ENCODE measurements at regions not wholly inside any gene's neighbourhood (a gene's known extent, or its start where the extent isn't known, plus 50 kb on each side); places are given as distances from the start of the nearest gene placed in this dataset.

- Histone ChIP-seq H3K27ac (ENCODE audit: low read depth in 1 of 3, low read length in 2 of 3) (no peak overlapping the region), H3K4me1 (ENCODE audit: control insufficient read depth in 3 of 3, insufficient read depth in 2 of 3, low read depth in 1 of 3, low read length in 2 of 3) (peaks cover 0 to 29% (median 0%) of the 10 kb centered on the region in 3 donors), H3K4me3 (ENCODE audit: low read depth in 1 of 3, low read length in 3 of 3) (no peak overlapping the region), H3K9me3 (ENCODE audit: control insufficient read depth in 2 of 2, insufficient read depth in 1 of 2, low read depth in 1 of 2, low read length in 1 of 2) (no peaks in the 10 kb centered on the region), H3K27me3 (ENCODE audit: control insufficient read depth in 3 of 3, insufficient read depth in 3 of 3, low read length in 3 of 3) (no peaks in the 10 kb centered on the region), H3K36me3 (ENCODE audit: control insufficient read depth in 3 of 3, insufficient read depth in 2 of 3, low read depth in 1 of 3, low read length in 3 of 3) (no peaks in the 10 kb centered on the region)
- no peak for FAIRE-seq
- WGBS, 3 donors: 42 to 71% (median 54%) methylated on average over 10 of the region's 10 CpGs
- peak in 1 of 2 donors; percentile 16 for DNase-seq
Measured at GRCh38 chr2:236715077-236715476, 145.5 kb downstream of the ACKR3 start.

- Histone ChIP-seq H3K9me3 (ENCODE audit: control insufficient read depth in 2 of 2, insufficient read depth in 1 of 2, low read depth in 1 of 2, low read length in 1 of 2) (no peaks in the 10 kb centered on the region), H3K27me3 (ENCODE audit: control insufficient read depth in 3 of 3, insufficient read depth in 3 of 3, low read length in 3 of 3) (no peaks in the 10 kb centered on the region), H3K27ac (ENCODE audit: low read depth in 1 of 3, low read length in 2 of 3) (no peak overlapping the region), H3K4me1 (ENCODE audit: control insufficient read depth in 3 of 3, insufficient read depth in 2 of 3, low read depth in 1 of 3, low read length in 2 of 3) (peaks cover 0 to 29% (median 0%) of the 10 kb centered on the region in 3 donors), H3K4me3 (ENCODE audit: low read depth in 1 of 3, low read length in 3 of 3) (no peak overlapping the region), H3K36me3 (ENCODE audit: control insufficient read depth in 3 of 3, insufficient read depth in 2 of 3, low read depth in 1 of 3, low read length in 3 of 3) (no peaks in the 10 kb centered on the region)
- FAIRE-seq: no peak
- peak; percentile 71 to 74 for DNase-seq
- WGBS, 3 donors: 16 to 36% (median 25%) methylated on average over 16 of the region's 16 CpGs
Measured at GRCh38 chr2:236715491-236715961, 145.9 kb downstream of the ACKR3 start.

- Histone ChIP-seq H3K27me3 (ENCODE audit: control insufficient read depth in 3 of 3, insufficient read depth in 3 of 3, low read length in 3 of 3) (no peaks in the 10 kb centered on the region), H3K36me3 (ENCODE audit: control insufficient read depth in 3 of 3, insufficient read depth in 2 of 3, low read depth in 1 of 3, low read length in 3 of 3) (no peaks in the 10 kb centered on the region), H3K4me1 (ENCODE audit: control insufficient read depth in 3 of 3, insufficient read depth in 2 of 3, low read depth in 1 of 3, low read length in 2 of 3) (peaks cover 0 to 29% (median 0%) of the 10 kb centered on the region in 3 donors), H3K9me3 (ENCODE audit: control insufficient read depth in 2 of 2, insufficient read depth in 1 of 2, low read depth in 1 of 2, low read length in 1 of 2) (no peaks in the 10 kb centered on the region), H3K27ac (ENCODE audit: low read depth in 1 of 3, low read length in 2 of 3) (no peak overlapping the region), H3K4me3 (ENCODE audit: low read depth in 1 of 3, low read length in 3 of 3) (no peak overlapping the region)
- WGBS, 3 donors: 82 to 91% (median 86%) methylated on average over 3 of the region's 3 CpGs
- DNase-seq: no peak
- no peak for FAIRE-seq
Measured at GRCh38 chr2:236717120-236717519, 147.5 kb downstream of the ACKR3 start.

GRCh38 chr2:236717729-236718128, 148.1 kb downstream of the ACKR3 start:
- no peak for FAIRE-seq
- 74 to 81% (median 77%) methylated on average over 6 of the region's 6 CpGs for WGBS, 3 donors

GRCh38 chr2:236718207-236718992, 148.8 kb downstream of the ACKR3 start:
- WGBS, 3 donors: 85 to 91% (median 88%) methylated on average over 18 of the region's 18 CpGs
- H3K27ac ChIP-seq (ENCODE audit: low read depth in 1 of 3, low read length in 2 of 3): no peak overlapping the region
- DNase-seq (no peak), FAIRE-seq (no peak)
- peaks cover 0 to 21% (median 0%) of the 10 kb centered on the region in 3 donors for H3K4me1 ChIP-seq (ENCODE audit: control insufficient read depth in 3 of 3, insufficient read depth in 2 of 3, low read depth in 1 of 3, low read length in 2 of 3)
- no peaks in the 10 kb centered on the region for H3K9me3 ChIP-seq (ENCODE audit: control insufficient read depth in 2 of 2, insufficient read depth in 1 of 2, low read depth in 1 of 2, low read length in 1 of 2)
- H3K4me3 ChIP-seq (ENCODE audit: low read depth in 1 of 3, low read length in 3 of 3): no peak overlapping the region
- no peaks in the 10 kb centered on the region for H3K36me3 ChIP-seq (ENCODE audit: control insufficient read depth in 3 of 3, insufficient read depth in 2 of 3, low read depth in 1 of 3, low read length in 3 of 3)
- no peaks in the 10 kb centered on the region for H3K27me3 ChIP-seq (ENCODE audit: control insufficient read depth in 3 of 3, insufficient read depth in 3 of 3, low read length in 3 of 3)

More at GRCh38 chr2:236717729-236718128, 148.1 kb downstream of the ACKR3 start:
- DNase-seq: no peak
- Histone ChIP-seq H3K4me3 (ENCODE audit: low read depth in 1 of 3, low read length in 3 of 3) (no peak overlapping the region), H3K27me3 (ENCODE audit: control insufficient read depth in 3 of 3, insufficient read depth in 3 of 3, low read length in 3 of 3) (no peaks in the 10 kb centered on the region), H3K4me1 (ENCODE audit: control insufficient read depth in 3 of 3, insufficient read depth in 2 of 3, low read depth in 1 of 3, low read length in 2 of 3) (peaks cover 0 to 28% (median 0%) of the 10 kb centered on the region in 3 donors), H3K27ac (ENCODE audit: low read depth in 1 of 3, low read length in 2 of 3) (no peak overlapping the region), H3K9me3 (ENCODE audit: control insufficient read depth in 2 of 2, insufficient read depth in 1 of 2, low read depth in 1 of 2, low read length in 1 of 2) (no peaks in the 10 kb centered on the region), H3K36me3 (ENCODE audit: control insufficient read depth in 3 of 3, insufficient read depth in 2 of 3, low read depth in 1 of 3, low read length in 3 of 3) (no peaks in the 10 kb centered on the region)

GRCh38 chr2:236719192-236719635, 149.6 kb downstream of the ACKR3 start:
- no peak for FAIRE-seq
- WGBS, 3 donors: 63 to 74% (median 64%) methylated on average over 9 of the region's 9 CpGs

GRCh38 chr2:236720974-236721540, 151.4 kb downstream of the ACKR3 start:
- peaks cover 0 to 2% of the 10 kb centered on the region in 2 donors for H3K9me3 ChIP-seq (ENCODE audit: control insufficient read depth in 2 of 2, insufficient read depth in 1 of 2, low read depth in 1 of 2, low read length in 1 of 2)
- H3K27me3 ChIP-seq (ENCODE audit: control insufficient read depth in 3 of 3, insufficient read depth in 3 of 3, low read length in 3 of 3): peaks cover 0 to 2% (median 0%) of the 10 kb centered on the region in 3 donors
- peaks cover 0 to 1% (median 0%) of the 10 kb centered on the region in 3 donors for H3K4me1 ChIP-seq (ENCODE audit: control insufficient read depth in 3 of 3, insufficient read depth in 2 of 3, low read depth in 1 of 3, low read length in 2 of 3)
- WGBS, 3 donors: 74 to 84% (median 80%) methylated on average over 15 of the region's 15 CpGs
- no peaks in the 10 kb centered on the region for H3K36me3 ChIP-seq (ENCODE audit: control insufficient read depth in 3 of 3, insufficient read depth in 2 of 3, low read depth in 1 of 3, low read length in 3 of 3)
- FAIRE-seq (no peak), DNase-seq (no peak)
- no peak overlapping the region for H3K4me3 ChIP-seq (ENCODE audit: low read depth in 1 of 3, low read length in 3 of 3)
- no peak overlapping the region for H3K27ac ChIP-seq (ENCODE audit: low read depth in 1 of 3, low read length in 2 of 3)

More at GRCh38 chr2:236719192-236719635, 149.6 kb downstream of the ACKR3 start:
- H3K9me3 ChIP-seq (ENCODE audit: control insufficient read depth in 2 of 2, insufficient read depth in 1 of 2, low read depth in 1 of 2, low read length in 1 of 2): no peaks in the 10 kb centered on the region
- H3K27me3 ChIP-seq (ENCODE audit: control insufficient read depth in 3 of 3, insufficient read depth in 3 of 3, low read length in 3 of 3): peaks cover 0 to 2% (median 0%) of the 10 kb centered on the region in 3 donors
- no peak overlapping the region for H3K4me3 ChIP-seq (ENCODE audit: low read depth in 1 of 3, low read length in 3 of 3)
- H3K36me3 ChIP-seq (ENCODE audit: control insufficient read depth in 3 of 3, insufficient read depth in 2 of 3, low read depth in 1 of 3, low read length in 3 of 3): no peaks in the 10 kb centered on the region
- peaks cover 0 to 14% (median 0%) of the 10 kb centered on the region in 3 donors for H3K4me1 ChIP-seq (ENCODE audit: control insufficient read depth in 3 of 3, insufficient read depth in 2 of 3, low read depth in 1 of 3, low read length in 2 of 3)
- DNase-seq: no peak
- H3K27ac ChIP-seq (ENCODE audit: low read depth in 1 of 3, low read length in 2 of 3): no peak overlapping the region

- Histone ChIP-seq H3K4me1 (ENCODE audit: control insufficient read depth in 3 of 3, insufficient read depth in 2 of 3, low read depth in 1 of 3, low read length in 2 of 3) (no peaks in the 10 kb centered on the region), H3K27ac (ENCODE audit: low read depth in 1 of 3, low read length in 2 of 3) (no peak overlapping the region), H3K4me3 (ENCODE audit: low read depth in 1 of 3, low read length in 3 of 3) (no peak overlapping the region), H3K9me3 (ENCODE audit: control insufficient read depth in 2 of 2, insufficient read depth in 1 of 2, low read depth in 1 of 2, low read length in 1 of 2) (peaks cover 0 to 2% of the 10 kb centered on the region in 2 donors), H3K27me3 (ENCODE audit: control insufficient read depth in 3 of 3, insufficient read depth in 3 of 3, low read length in 3 of 3) (peaks cover 0 to 2% (median 0%) of the 10 kb centered on the region in 3 donors), H3K36me3 (ENCODE audit: control insufficient read depth in 3 of 3, insufficient read depth in 2 of 3, low read depth in 1 of 3, low read length in 3 of 3) (no peaks in the 10 kb centered on the region)
- no peak for DNase-seq
- no peak for FAIRE-seq
- 86 to 92% (median 89%) methylated on average over 6 of the region's 6 CpGs for WGBS, 3 donors
Measured at GRCh38 chr2:236724200-236724599, 154.6 kb downstream of the ACKR3 start.

Data from small intestine (tissue), 7 donors.